CD14-positive monocyte (primary cell): ENCODE measurements at regions not wholly inside any gene's neighbourhood (a gene's known extent, or its start where the extent isn't known, plus 50 kb on each side); places are given as distances from the start of the nearest gene placed in this dataset.

Experiments
- DNase-seq, 3 donors: peaks; one replicate each; pipeline ENCODE4 v3.0.0-alpha.2; 2011 to 2022
- H2AFZ ChIP-seq: 2 replicates; pipeline ENCODE4 v1.6.0; 2012; ENCODE audit warnings: mild to moderate bottlenecking, low read depth, low read length, inconsistent platforms; ENCODE audit not compliant: insufficient read depth, poor library complexity, severe bottlenecking
- H3K27ac ChIP-seq, 2 donors: 1 replicate in 1 of 2; 2 replicates in 1 of 2; pipeline ENCODE4 v1.5.1; 2012 to 2013; ENCODE audit warnings: low read length in 2 of 2, control low read depth in 1 of 2, inconsistent platforms in 1 of 2, low read depth in 1 of 2, mild to moderate bottlenecking in 1 of 2
- H3K27me3 ChIP-seq, 2 donors: one replicate each; pipeline versions ENCODE4 v1.6.0 to v1.6.1; 2011 to 2013; ENCODE audit warnings: low read length in 2 of 2; ENCODE audit not compliant: control insufficient read depth in 2 of 2, insufficient read depth in 2 of 2
- H3K36me3 ChIP-seq, 2 donors: replicated peaks in 1 of 2; 1 replicate in 1 of 2; 2 replicates in 1 of 2; pipeline versions ENCODE4 v1.5.1 to v1.6.1; 2012 to 2013; ENCODE audit warnings: low read length in 2 of 2, control low read depth in 1 of 2, inconsistent platforms in 1 of 2, mild to moderate bottlenecking in 1 of 2; ENCODE audit not compliant: insufficient read depth in 2 of 2, control insufficient read depth in 1 of 2
- H3K4me1 ChIP-seq, 2 donors: 1 replicate in 1 of 2; 2 replicates in 1 of 2; pipeline versions ENCODE4 v1.5.1 to v1.6.1; 2012 to 2013; ENCODE audit warnings: low read length in 2 of 2, control low read depth in 1 of 2, inconsistent platforms in 1 of 2, mild to moderate bottlenecking in 1 of 2, moderate library complexity in 1 of 2; ENCODE audit not compliant: insufficient read depth in 2 of 2, control insufficient read depth in 1 of 2
- H3K4me2 ChIP-seq: replicated peaks from 2 replicates; pipeline ENCODE3; 2012; ENCODE audit warnings: low read length, moderate library complexity, mild to moderate bottlenecking; ENCODE audit not compliant: poor library complexity, severe bottlenecking; ENCODE audit errors: extremely low read depth
- H3K4me3 ChIP-seq, 3 experiments: fragments of 200-600 bp in 1 of 3; sonication (generic) in 1 of 3; replicated peaks in 1 of 3; 1 replicate in 2 of 3; 2 replicates in 1 of 3; pipeline ENCODE4 v1.5.1; 2011 to 2013; ENCODE audit warnings: low read length in 3 of 3, mild to moderate bottlenecking in 3 of 3, control low read depth in 2 of 3, low read depth in 2 of 3, inconsistent platforms in 1 of 3, moderate library complexity in 1 of 3
- H3K79me2 ChIP-seq: 2 replicates; pipeline ENCODE4 v1.6.0; 2012; ENCODE audit warnings: mild to moderate bottlenecking, control low read depth, inconsistent platforms, low read length, moderate library complexity; ENCODE audit not compliant: insufficient read depth
- H3K9ac ChIP-seq: 2 replicates; pipeline ENCODE4 v1.6.0; 2017; ENCODE audit warnings: low read length, mild to moderate bottlenecking; ENCODE audit not compliant: insufficient read depth, poor library complexity, severe bottlenecking
- H3K9me3 ChIP-seq, 2 donors: replicated peaks in 1 of 2; 1 replicate in 1 of 2; 2 replicates in 1 of 2; pipeline versions ENCODE4 v1.5.1 to v1.6.1; 2012 to 2013; ENCODE audit warnings: low read length in 2 of 2, control low read depth in 1 of 2; ENCODE audit not compliant: control insufficient read depth in 1 of 2, insufficient read depth in 1 of 2
- H4K20me1 ChIP-seq: 2 replicates; pipeline ENCODE4 v1.6.0; 2012; ENCODE audit warnings: mild to moderate bottlenecking, low read length, control low read depth, moderate library complexity; ENCODE audit not compliant: insufficient read depth
- H3K27ac Mint-ChIP-seq, 7 donors: one replicate each; pipeline ENCODE4 v1.8.0; 2020; ENCODE audit warnings: mild to moderate bottlenecking in 7 of 7, mixed read lengths in 7 of 7, moderate library complexity in 6 of 7, inconsistent platforms in 2 of 7
- H3K27me3 Mint-ChIP-seq, 3 donors: one replicate each; pipeline ENCODE4 v1.8.0; 2021 to 2022; ENCODE audit warnings: low read depth in 3 of 3, mild to moderate bottlenecking in 3 of 3, mixed read lengths in 3 of 3, moderate library complexity in 3 of 3, inconsistent platforms in 1 of 3
- H3K36me3 Mint-ChIP-seq, 2 donors: one replicate each; pipeline ENCODE4 v1.8.0; 2020; ENCODE audit warnings: mixed read lengths in 2 of 2, inconsistent platforms in 1 of 2, mild to moderate bottlenecking in 1 of 2
- H3K4me1 Mint-ChIP-seq: one replicate; pipeline ENCODE4 v1.8.0; 2020; ENCODE audit warnings: mild to moderate bottlenecking, mixed read lengths
- H3K4me3 Mint-ChIP-seq, 2 donors: one replicate each; pipeline ENCODE4 v1.8.0; 2020; ENCODE audit warnings: mild to moderate bottlenecking in 2 of 2, mixed read lengths in 2 of 2, moderate library complexity in 1 of 2
- H3K9me3 Mint-ChIP-seq, 7 donors: one replicate each; pipeline ENCODE4 v1.8.0; 2020 to 2022; ENCODE audit warnings: mixed read lengths in 7 of 7, mild to moderate bottlenecking in 6 of 7, moderate library complexity in 6 of 7, inconsistent platforms in 2 of 7
- WGBS: methylation state at CpG from one replicate; pipeline ENCODE4 v1.1.5; 2013; ENCODE audit warnings: missing lambda C conversion rate; ENCODE audit not compliant: insufficient coverage; 5-methylcytosine and 5-hydroxymethylcytosine counted together
- intact Hi-C, 2 donors: fragments of 100-400 bp; cut with micrococcal nuclease; formaldehyde crosslinking; loops; one replicate each; pipeline versions ENCODE4 v1.15.0 to v1.15.1; 2023
- TF ChIP-seq, protein P1 (sequence below): fragments of 200-600 bp; IDR thresholded peaks from one replicate; pipeline ENCODE4 v1.8.0; 2022; ENCODE audit warnings: antibody characterized with exemption, mild to moderate bottlenecking

DNA sequence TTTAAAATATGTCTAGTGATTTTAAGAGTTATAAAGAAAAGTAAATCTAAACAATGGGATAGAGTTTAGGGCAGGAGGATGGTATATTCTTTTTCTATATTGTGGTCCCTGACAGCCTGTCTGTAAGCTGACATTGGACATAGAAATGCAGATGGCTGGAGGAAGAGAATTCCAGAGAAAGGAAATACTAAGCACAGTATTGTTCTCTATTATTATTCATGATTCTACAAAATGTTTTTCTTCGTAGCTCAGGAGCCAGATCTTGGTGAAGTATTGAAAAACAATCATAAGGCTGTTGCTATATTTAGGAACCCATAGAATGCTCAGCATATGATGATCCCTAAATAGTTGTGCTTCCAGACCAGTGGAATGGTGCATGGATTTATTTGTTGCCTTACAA, 117.0 kb upstream of the FAM3C start:
- peaks cover 0 to 2% (median 0%) of the 10 kb centered on the region in 3 donors for H3K27me3 Mint-ChIP-seq
- no peaks in the 10 kb centered on the region for H3K4me1 Mint-ChIP-seq
- DNase-seq: no peak
- intact Hi-C loops: no loop called here
- H3K4me3 Mint-ChIP-seq: no peak overlapping the region
- peaks cover 12 to 24% (median 17%) of the 10 kb centered on the region in 7 donors for H3K9me3 Mint-ChIP-seq
- H3K36me3 Mint-ChIP-seq: no peaks in the 10 kb centered on the region
- no peaks in the 10 kb centered on the region for H3K4me1 ChIP-seq
- no peak overlapping the region for H3K9ac ChIP-seq
- H3K27ac ChIP-seq: no peak overlapping the region
- H3K79me2 ChIP-seq: no peaks in the 10 kb centered on the region
- H3K4me3 ChIP-seq: no peak overlapping the region
- no peaks in the 10 kb centered on the region for H3K27me3 ChIP-seq
- no peaks in the 10 kb centered on the region for H3K36me3 ChIP-seq
- no CpG with 5 or more reads among the region's 1 CpG for WGBS
- no peaks in the 10 kb centered on the region for H4K20me1 ChIP-seq
- H2AFZ ChIP-seq: no peak overlapping the region
- TF ChIP-seq, protein P1, sequence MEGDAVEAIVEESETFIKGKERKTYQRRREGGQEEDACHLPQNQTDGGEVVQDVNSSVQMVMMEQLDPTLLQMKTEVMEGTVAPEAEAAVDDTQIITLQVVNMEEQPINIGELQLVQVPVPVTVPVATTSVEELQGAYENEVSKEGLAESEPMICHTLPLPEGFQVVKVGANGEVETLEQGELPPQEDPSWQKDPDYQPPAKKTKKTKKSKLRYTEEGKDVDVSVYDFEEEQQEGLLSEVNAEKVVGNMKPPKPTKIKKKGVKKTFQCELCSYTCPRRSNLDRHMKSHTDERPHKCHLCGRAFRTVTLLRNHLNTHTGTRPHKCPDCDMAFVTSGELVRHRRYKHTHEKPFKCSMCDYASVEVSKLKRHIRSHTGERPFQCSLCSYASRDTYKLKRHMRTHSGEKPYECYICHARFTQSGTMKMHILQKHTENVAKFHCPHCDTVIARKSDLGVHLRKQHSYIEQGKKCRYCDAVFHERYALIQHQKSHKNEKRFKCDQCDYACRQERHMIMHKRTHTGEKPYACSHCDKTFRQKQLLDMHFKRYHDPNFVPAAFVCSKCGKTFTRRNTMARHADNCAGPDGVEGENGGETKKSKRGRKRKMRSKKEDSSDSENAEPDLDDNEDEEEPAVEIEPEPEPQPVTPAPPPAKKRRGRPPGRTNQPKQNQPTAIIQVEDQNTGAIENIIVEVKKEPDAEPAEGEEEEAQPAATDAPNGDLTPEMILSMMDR: no peak
- H3K9me3 ChIP-seq: peaks cover 15 to 23% of the 10 kb centered on the region in 2 donors
- H3K4me2 ChIP-seq: no peak overlapping the region
- H3K27ac Mint-ChIP-seq: no peak overlapping the region

DNA sequence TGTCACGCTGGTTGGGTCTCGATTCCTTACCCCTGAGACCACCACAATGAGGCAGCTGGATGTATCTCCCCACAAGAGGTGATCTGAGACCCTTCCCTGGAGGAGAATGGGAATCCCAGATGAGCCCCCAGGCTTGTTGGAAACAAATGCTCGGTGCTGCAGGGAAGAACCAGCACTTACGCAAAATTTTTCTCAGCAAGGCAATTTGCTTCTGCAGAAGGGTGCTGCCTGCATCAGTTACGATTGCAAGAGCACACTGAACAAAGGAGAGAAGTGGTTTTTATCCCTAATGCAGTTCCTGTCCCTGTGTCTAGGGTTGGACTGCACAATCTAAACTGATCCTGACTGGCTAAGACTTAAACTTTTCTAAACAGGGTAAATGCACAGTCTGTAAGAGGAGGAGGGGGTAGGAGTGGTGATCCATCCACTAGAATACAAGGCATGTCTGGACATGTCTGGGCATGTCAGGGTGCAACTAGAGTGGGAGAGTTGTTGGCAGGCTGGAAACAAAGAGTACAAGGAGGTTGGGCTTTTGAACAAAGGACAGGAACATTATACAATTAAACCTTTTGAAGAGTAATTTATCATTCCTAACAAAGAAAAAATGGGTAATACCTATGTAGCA, 114.9 kb upstream of the FAM3C start:
- no peak overlapping the region for H3K9ac ChIP-seq
- intact Hi-C loops: no loop called here
- H3K4me1 ChIP-seq: no peaks in the 10 kb centered on the region
- Mint-ChIP-seq H3K36me3 (no peaks in the 10 kb centered on the region), H3K4me1 (no peaks in the 10 kb centered on the region), H3K9me3 (peaks cover 14 to 30% (median 23%) of the 10 kb centered on the region in 7 donors), H3K4me3 (no peak overlapping the region), H3K27me3 (peaks cover 0 to 4% (median 0%) of the 10 kb centered on the region in 3 donors), H3K27ac (no peak overlapping the region)
- no peaks in the 10 kb centered on the region for H3K36me3 ChIP-seq
- no peak overlapping the region for H3K4me3 ChIP-seq
- no peak overlapping the region for H3K4me2 ChIP-seq
- 87% methylated on average over 3 of the region's 5 CpGs for WGBS
- no peaks in the 10 kb centered on the region for H3K27me3 ChIP-seq
- no peak overlapping the region for H2AFZ ChIP-seq
- H3K27ac ChIP-seq: no peak overlapping the region
- H3K79me2 ChIP-seq: no peaks in the 10 kb centered on the region
- H3K9me3 ChIP-seq: peaks cover 15 to 35% of the 10 kb centered on the region in 2 donors
- no peak for DNase-seq
- no peaks in the 10 kb centered on the region for H4K20me1 ChIP-seq
- TF ChIP-seq, protein P1: no peak
